T-helper 2 cell treated with Interferon-gamma antibody and Interleukin-4, amounts not matched to agents 100 ng/mL and 5 ng/mL, for 36 hours (primary cell): ENCODE measurements at regions not wholly inside any gene's neighbourhood (a gene's known extent, or its start where the extent isn't known, plus 50 kb on each side); places are given as distances from the start of the nearest gene placed in this dataset.

Source experiments
- intact Hi-C: fragments of 100-400 bp; cut with micrococcal nuclease; formaldehyde crosslinking; loops from one replicate; pipeline ENCODE4 v1.15.1; 2023

DNA sequence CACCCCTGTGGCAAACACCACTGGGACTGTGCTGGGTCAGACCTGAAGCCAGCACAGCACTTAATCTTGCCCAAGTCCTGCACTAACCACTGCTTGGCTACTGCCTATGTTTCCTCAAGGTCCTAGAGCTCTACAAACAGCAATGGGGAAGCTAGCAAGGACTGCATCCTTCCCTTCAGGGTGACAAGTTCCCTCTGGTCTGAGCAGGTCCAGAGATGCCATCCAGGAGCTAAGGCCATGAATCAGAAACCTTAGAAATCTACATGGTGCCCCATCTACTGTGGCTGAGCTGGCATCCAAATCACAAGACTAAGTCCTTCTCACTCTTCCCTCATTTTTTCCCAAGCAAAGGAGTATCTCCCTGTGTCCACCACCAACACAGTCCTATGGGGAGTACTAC, 239.7 kb upstream of the UGT8 start:
- intact Hi-C loops: no loop called here

DNA sequence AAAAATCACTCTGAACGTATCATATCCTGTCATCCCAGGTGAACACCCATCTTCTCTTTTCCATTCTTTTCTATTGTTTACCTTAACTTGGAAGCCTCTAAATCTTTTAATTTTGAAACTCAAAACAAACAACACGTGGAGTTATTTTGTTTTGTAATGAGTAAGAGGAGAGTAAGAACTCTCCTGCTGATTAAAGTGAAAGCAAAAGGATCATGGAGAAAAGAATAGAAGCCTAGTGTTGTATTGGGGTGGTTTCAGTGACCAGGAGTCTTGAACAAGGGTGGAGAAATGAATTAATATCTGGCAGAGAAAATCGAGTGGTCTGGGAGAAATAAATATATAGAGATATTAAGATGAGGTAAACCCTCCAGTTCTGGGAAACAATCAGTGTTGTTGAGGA, 237.4 kb upstream of the UGT8 start:
- intact Hi-C loops: no loop called here

DNA sequence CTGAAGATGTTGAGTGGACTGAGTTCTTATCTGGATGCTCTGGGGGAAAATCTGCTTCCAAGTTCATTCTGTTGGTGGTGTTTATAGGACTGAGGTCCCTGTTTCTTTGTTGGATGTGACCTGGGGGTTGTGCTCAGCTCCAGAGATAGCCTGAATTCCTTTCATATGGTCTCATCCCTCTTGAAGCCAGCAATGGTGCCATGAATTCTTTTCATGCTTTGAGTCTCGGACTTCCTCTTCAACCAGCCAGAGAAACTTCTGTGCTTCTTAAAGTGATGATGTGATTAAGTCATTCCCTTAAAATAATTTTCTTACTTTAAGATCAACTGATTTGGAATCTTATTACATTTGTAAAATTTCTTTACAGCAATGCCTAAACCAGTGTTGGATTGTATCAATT, 233.8 kb upstream of the UGT8 start:
- intact Hi-C loops: no loop called here

DNA sequence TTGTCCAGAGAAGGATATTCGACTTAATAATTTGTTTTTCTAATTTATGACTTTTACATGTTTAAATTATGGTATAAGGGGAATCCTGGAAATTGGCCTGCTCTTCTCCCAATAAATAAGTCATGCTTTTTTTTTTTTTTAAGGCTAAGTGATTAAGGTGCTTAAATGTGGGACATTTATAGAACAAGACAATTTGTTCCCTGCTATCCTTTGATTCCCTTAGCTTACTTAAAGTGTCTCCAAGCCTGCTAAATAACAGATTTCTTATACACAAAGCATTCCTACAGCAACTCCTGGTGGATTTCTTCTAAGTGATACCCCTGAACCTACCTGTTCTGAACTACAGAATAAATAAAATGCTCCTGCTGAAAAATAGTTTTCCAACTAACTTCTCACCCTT, 233.0 kb upstream of the UGT8 start:
- intact Hi-C loops: no loop called here

GRCh38 chr4:114366368-114366767, 232.2 kb upstream of the UGT8 start:
- intact Hi-C loops: no loop called here

GRCh38 chr4:114368751-114369150, 229.9 kb upstream of the UGT8 start:
- intact Hi-C loops: no loop called here

GRCh38 chr4:114373508-114373907, 225.1 kb upstream of the UGT8 start:
- intact Hi-C loops: no loop called here

GRCh38 chr4:114378305-114378903, 220.2 kb upstream of the UGT8 start:
- intact Hi-C loops: no loop called here

GRCh38 chr4:114383067-114383466, 215.5 kb upstream of the UGT8 start:
- intact Hi-C loops: loop anchor here (10.0 kb wide), 1 partner anchor 1108 kb away; no protein-coding TSS in a partner anchor

DNA sequence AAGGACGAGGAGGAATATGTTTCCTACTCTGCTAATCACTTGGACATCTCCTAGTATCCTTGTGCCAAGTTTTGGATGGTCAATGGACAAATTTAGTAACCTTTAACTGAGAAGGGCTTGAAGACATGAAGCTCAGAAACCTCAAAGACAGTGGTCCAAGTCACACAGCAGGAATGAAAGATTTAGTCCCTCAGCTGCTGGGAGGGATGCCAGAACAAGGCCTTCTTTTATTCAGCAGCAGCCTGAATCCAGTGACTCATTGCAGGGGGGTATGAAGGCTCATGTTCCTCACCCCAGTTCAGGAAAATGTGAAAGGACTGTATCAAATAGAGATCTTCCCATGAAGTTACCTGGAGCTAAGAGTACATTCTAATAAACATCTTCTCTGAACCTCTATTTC, 214.9 kb upstream of the UGT8 start:
- intact Hi-C loops: loop anchor here (10.0 kb wide), 1 partner anchor 1109 kb away; no protein-coding TSS in a partner anchor

GRCh38 chr4:114384629-114385028, 214.0 kb upstream of the UGT8 start:
- intact Hi-C loops: loop anchor here (10.0 kb wide), 1 partner anchor 1110 kb away; no protein-coding TSS in a partner anchor

GRCh38 chr4:114385195-114385985, 213.2 kb upstream of the UGT8 start:
- intact Hi-C loops: loop anchor here (10.0 kb wide), 1 partner anchor 1111 kb away; no protein-coding TSS in a partner anchor

- intact Hi-C loops: loop anchor here (1.0 to 10.0 kb wide), 4 partner anchors 273 to 1112 kb away; no protein-coding TSS in a partner anchor
Observed at GRCh38 chr4:114386637-114387233, 211.9 kb upstream of the UGT8 start.

DNA sequence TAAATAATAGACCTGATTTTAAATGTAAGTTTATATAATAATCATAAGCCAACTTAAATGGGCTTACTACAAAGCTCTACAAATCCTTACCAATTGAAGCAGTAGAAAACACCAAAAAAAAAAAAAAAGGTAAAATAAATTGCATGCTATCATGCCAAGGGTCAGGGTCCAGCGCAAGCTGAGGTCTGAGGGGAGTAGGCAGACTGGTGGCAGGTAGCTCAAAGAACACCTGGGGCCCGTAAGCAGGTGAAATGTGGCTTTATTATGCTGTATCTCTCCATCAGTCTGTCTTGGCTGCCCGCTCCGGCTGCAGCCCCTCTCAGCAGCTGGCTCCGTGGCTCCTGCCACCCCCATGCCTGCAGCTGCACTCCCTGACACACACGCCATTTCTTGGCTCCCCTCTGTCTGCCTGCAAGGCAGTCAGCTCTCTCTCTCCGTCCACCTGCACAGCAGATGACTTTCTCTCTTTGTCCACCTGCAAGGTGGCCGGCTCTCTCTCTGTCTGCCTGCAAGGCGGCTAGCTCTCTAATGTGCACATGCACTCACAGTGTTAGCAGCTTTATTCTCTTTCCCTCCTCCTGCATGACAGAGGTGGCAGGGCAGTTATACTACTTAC, 209.4 kb upstream of the UGT8 start:
- intact Hi-C loops: loop anchor here (10.0 kb wide), 1 partner anchor 1114 kb away; no protein-coding TSS in a partner anchor

DNA sequence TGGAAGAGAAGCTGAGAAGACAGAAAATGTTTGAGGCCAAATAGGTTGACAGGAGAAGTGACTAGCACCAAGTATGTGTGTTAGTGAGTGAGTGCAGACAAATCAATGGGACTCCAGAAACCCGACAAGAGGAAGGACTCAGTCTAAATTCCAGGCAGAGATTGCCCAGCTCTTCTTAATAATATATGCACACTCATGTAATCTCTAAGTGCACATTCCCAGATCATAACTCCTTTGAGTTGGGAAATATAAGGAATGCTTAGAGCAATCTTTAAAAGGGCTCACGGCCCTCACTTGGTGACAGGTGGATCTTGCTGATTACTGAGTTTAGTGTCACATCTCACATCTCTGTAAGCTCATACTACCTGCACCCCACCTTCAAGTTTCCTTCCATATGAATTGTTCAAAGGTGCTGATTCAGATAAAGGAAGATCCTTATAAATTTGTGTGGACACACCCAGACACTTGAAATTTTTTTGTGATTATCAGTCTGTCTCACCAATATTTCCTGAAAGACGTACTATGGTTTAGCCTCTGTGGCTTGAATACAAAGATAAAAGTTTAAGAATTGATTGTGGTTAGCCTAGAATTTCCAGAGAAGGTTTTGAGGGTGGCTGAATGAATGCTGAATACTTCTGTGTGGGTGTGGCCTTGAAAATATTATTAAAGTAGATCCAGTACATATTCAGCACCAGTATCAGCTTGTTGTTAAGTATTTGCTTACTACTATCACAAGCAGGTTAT, 205.1 kb upstream of the UGT8 start:
- intact Hi-C loops: no loop called here

DNA sequence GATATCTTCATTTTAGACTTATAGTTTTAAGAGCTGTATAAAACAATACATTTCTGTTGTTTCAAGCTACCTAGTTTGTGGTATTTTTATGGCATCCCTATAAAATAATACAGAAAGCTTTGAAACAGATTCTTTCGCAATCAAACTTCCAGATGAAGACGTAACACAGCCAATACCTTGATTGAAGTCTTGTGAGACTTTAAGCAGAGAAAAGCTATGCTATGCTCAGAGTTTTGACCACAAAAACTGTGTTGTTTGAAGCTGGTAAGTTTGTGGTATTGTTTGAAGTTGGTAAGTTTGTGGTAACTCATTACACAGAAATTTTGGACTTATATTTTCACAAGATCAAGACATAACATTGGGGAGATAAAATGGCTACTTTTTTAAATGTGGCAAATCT, 201.8 kb upstream of the UGT8 start:
- intact Hi-C loops: no loop called here

DNA sequence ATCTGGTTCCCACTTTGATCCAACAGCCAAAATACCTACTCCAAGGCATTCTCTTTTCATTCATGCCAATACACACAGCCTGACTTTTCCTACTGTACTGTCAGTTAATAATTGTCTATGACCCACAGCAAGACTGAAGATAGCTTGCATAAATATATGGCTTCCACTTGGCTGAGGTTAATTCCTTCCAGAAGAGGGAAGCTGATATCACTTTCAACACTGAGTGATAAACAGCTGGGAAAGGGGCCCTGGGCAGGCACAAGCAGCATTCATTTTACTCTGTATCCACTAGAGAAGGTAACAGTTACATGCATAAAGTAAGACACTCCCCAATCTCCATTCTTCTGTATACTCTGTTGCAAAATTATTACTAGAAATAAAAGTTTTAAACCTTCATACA, 200.2 kb upstream of the UGT8 start:
- intact Hi-C loops: no loop called here

DNA sequence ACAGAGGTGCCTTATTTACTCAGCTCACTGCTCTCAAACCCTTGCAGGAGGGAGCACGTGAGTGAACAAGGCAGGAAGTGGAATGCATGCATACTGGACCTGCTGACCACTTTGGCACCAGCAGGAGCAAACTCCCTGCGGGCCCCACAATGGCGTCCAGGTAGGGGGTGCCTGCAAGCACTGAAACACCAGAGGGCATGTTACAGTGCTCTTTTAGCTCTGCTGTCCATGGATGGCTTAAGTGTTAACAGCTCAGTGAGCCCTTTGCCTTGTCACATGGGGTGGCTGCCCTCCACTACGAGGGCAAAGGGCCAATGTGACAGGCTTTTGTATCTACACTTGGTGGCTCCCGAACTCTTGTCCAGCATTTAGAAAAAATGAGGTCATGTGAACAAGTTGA, 199.5 kb upstream of the UGT8 start:
- intact Hi-C loops: no loop called here

GRCh38 chr4:114400531-114400930, 198.1 kb upstream of the UGT8 start:
- intact Hi-C loops: no loop called here

DNA sequence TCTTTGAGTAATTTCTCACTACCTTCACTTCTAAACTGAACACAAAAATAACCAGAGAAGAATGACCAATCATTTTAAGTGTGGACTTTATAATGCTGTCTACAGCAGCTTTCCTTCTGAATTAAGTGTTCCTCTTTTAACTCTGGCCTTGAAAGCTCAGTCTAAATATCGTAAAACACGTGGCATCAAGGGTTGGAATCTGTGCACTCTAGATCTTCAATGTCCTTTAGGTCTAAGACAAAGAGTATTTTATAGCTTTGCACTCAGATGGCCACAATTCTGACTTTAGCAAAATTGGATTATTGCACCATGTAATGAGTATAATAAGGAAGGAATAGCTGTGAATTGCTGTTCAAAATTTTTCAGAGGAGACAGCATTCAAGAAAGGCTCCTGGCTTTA, 197.1 kb upstream of the UGT8 start:
- intact Hi-C loops: no loop called here

GRCh38 chr4:114417214-114417613, 181.4 kb upstream of the UGT8 start:
- intact Hi-C loops: no loop called here
